Activated T-cell treated with anti-CD3 and anti-CD28 coated beads, Interleukin-2, amount 50 U/mL, for 1 hour (primary cell): ENCODE measurements at regions not wholly inside any gene's neighbourhood (a gene's known extent, or its start where the extent isn't known, plus 50 kb on each side); places are given as distances from the start of the nearest gene placed in this dataset.
"Not testable (repeated sequence)": the region's sequence is repeated elsewhere in the genome, so short reads cannot be mapped to it uniquely, and the experiment has no call there.

Experiments
- DNase-seq: peaks from one replicate; pipeline ENCODE4 v3.0.0-alpha.2; 2020

GRCh38 chr12:131293071-131294015 lies 339.6 kb downstream of the ADGRD1 start:
- DNase-seq = not testable (repeated sequence)

- DNase-seq = not testable (repeated sequence)
Measured at GRCh38 chr12:131294716-131295115, 341.0 kb downstream of the ADGRD1 start.

- not testable (repeated sequence) for DNase-seq
Measured at GRCh38 chr12:131295117-131295516, 341.4 kb downstream of the ADGRD1 start.

- not testable (repeated sequence) for DNase-seq
Measured at GRCh38 chr12:131295559-131295958, 341.9 kb downstream of the ADGRD1 start.

GRCh38 chr12:131296136-131296535 lies 342.4 kb downstream of the ADGRD1 start:
- not testable (repeated sequence) for DNase-seq

- not testable (repeated sequence) for DNase-seq
Measured at GRCh38 chr12:131296651-131297050, 342.9 kb downstream of the ADGRD1 start.

- not testable (repeated sequence) for DNase-seq
Measured at GRCh38 chr12:131298526-131299369, 345.0 kb downstream of the ADGRD1 start.

GRCh38 chr12:131299370-131299701 lies 345.6 kb downstream of the ADGRD1 start:
- DNase-seq = not testable (repeated sequence)

- DNase-seq = not testable (repeated sequence)
Measured at GRCh38 chr12:131303576-131303975, 349.9 kb downstream of the ADGRD1 start.

GRCh38 chr12:131304642-131305041 lies 350.9 kb downstream of the ADGRD1 start:
- not testable (repeated sequence) for DNase-seq

GRCh38 chr12:131309700-131310099 lies 356.0 kb downstream of the ADGRD1 start:
- DNase-seq = no peak

- not testable (repeated sequence) for DNase-seq
Measured at GRCh38 chr12:131310227-131310969, 356.7 kb downstream of the ADGRD1 start.

GRCh38 chr12:131311279-131311722 lies 357.6 kb downstream of the ADGRD1 start:
- DNase-seq = not testable (repeated sequence)

- DNase-seq = no peak
Measured at GRCh38 chr12:131311764-131312163, 358.1 kb downstream of the ADGRD1 start.

- not testable (repeated sequence) for DNase-seq
Measured at GRCh38 chr12:131312382-131312781, 358.7 kb downstream of the ADGRD1 start.

- no peak for DNase-seq
Measured at GRCh38 chr12:131312793-131313545, 359.3 kb downstream of the ADGRD1 start.

- DNase-seq = no peak
Measured at GRCh38 chr12:131313635-131314034, 359.9 kb downstream of the ADGRD1 start.

GRCh38 chr12:131314524-131315090 lies 360.9 kb downstream of the ADGRD1 start:
- DNase-seq = no peak

- DNase-seq = no peak
Measured at GRCh38 chr12:131315601-131316000, 361.9 kb downstream of the ADGRD1 start.

GRCh38 chr12:131316388-131316787 lies 362.7 kb downstream of the ADGRD1 start:
- DNase-seq = no peak

- DNase-seq = no peak
Measured at GRCh38 chr12:131318045-131318685, 364.5 kb downstream of the ADGRD1 start.
